ENCODE measurements at regions not wholly inside any gene's neighbourhood (a gene's known extent, or its start where the extent isn't known, plus 50 kb on each side); places are given as distances from the start of the nearest gene placed in this dataset.
"Not testable (repeated sequence)": the region's sequence is repeated elsewhere in the genome, so short reads cannot be mapped to it uniquely, and the experiment has no call there.

DNA sequence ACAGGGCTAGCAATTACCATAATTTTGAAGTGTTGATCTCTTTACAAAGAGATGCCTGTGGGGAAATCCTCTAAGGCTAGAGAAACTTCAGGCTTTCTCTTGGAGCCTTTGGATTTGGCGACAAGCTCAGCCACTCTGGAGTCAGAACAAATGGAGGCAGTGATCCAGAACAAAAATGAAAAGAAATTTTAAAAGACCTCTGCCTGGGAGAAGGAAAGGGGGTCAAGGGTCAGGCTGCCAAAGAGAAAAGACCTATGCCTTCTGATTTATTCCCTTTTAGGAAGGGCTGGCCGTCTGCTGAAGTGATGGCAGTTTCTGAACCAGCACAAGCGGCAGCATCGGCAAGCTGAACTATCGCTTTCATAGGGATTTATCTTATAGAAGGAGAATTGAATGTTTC lies 140.8 kb upstream of the SFRP2 start:
- DNase-seq: no peak

DNA sequence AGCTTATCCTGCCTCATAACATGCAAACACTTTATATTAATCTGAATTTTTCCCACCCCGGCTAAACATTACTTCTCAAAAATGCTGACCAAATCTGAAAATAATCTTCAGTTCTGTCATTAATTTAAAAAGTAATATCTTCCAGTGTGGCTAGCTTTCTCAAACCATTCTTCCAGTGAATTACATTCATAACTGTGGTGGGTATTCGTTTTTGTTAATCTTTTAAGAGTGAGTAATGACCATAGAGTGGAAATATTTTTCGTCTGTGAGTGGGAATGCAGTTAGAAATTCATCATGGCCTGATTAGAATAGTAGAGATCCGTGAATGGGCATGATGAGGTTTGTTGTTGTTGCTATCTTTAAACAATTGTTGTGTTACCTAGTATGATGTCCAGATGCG lies 138.6 kb upstream of the SFRP2 start:
- no peak for DNase-seq

DNA sequence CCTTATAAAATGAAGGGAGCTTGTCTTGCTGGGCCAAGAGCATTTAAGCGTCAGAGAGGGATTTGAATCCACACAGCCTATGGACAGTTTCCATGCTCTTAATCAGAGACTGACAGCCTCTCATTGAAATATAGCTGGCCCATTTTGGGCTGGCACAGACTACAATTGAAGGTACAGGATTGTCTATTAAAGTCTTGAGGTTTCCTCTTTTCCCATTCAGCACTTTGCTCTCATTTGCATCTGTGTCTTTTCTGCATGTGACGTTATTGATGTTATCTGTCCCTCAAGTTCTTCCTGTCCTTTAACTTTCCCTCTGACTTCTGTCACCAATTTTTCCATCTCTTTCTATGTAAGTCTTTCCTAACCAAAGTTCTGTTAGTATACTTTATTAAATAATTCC lies 133.3 kb upstream of the SFRP2 start:
- DNase-seq: no peak

DNA sequence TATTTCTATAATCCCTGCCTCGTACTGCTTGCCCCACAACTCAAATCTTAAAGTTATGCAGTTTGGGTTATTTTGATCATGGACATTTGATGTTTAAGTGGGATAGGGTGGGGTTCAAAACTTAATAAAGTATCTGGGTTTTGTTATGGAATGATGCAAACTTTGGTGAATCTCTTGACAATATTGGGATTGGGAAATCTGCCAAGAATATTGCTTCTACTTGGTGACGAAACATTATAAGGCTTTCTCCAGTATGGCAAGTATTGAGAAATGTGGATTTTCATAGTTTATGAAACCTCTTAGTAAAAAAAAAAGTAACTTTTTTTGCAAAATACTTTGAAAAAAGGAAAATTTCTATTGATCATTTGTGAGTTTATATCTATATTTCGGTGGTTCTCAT lies 130.8 kb upstream of the SFRP2 start:
- DNase-seq: no peak

DNA sequence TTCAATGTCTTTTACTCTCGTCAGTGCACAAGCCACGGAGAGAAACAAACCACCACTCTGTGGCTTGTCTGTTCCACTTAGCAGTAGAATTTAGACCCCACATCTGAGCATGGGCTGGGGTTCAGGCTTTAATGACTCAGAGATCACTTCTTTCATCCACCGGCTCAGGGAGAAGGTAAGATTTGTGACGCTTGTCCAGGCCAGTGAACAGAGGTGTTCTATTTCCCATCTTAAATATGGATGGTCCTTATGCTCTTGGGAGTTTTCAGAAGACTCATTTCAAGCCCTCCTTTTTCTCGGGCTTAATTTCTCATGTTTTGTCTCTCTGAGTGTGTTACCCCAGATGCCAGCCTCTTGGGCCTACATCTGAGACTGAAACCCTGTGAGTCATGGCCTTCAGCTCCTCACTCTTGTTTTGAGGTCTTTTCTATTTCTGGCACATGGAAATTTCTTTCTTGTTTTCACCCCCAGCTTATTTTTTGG lies 127.4 kb upstream of the SFRP2 start:
- no peak for DNase-seq

DNA sequence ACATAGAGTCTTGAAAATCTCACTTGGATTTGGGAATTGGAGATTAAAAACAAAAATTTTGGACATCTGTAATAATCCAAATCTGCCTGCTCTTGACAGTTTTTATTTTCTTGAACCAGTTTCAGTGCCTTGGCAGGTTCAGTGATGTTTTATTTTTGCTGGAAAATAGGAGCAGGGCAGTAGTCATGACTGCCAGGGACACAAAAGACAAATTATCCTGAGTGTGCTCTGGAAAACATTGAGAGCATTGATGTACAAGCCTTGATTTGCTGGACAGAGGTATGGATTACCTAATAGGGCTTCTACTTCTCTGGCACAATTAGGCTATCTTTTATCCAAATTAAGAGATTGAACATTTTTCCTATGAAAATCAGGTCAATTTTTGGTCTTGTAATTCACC lies 123.4 kb upstream of the SFRP2 start:
- no peak for DNase-seq

DNA sequence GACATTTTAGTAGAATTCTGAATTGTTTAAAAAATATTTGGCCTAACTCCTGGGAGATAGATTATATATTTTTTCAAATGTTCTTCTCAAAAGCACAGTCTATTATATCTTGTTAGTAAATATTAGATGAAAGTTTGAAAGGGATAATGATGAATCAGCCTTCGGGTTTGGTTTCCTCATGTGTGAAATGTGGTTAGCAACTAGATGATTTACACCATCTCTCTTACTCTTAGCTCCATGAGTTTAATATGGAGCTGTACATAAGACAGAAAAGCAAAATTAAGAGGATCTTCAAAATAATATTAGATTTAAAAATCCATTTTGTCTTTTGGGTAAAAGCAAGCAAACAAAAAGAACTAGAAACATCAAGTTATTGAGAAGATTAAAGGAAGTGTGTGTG lies 120.8 kb upstream of the SFRP2 start:
- no peak for DNase-seq

DNA sequence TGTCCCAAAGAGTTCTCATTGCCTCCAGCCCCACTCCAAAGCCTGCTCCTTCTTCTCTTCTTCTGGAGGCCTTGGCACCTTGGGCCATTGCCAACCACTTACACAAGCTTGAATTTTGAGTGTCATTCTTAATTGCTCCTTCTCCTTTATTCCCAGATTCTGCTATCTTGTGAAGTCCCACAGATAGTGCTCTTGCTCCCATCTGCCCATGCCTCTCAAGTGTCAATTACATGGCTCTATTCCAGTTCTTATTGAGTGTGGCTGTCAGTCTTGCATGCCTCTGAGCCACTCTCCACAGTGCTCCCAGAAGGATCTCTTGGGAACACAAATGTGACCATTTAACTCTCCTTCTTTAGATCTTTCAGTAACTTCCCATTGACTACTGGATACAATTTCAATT lies 117.3 kb upstream of the SFRP2 start:
- no peak for DNase-seq

DNA sequence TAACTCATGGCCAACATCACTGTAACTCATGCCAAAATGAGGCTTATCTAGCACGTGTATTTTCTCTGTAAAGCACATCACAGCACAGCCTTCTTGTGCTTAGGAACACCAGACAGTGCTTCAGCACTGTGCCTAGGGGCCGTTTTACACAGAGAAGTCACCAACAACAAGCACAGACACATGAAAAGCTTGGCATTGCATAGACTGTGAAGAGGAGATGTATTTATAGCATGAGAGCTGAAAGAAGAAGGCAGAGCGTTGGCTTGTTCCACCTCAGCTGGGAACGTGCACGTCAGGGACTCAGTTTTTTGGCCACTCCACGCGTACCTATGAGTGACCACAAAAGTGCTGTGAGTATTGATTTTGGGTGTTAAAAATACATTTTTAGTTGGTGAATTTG lies 116.3 kb upstream of the SFRP2 start:
- no peak for DNase-seq

DNA sequence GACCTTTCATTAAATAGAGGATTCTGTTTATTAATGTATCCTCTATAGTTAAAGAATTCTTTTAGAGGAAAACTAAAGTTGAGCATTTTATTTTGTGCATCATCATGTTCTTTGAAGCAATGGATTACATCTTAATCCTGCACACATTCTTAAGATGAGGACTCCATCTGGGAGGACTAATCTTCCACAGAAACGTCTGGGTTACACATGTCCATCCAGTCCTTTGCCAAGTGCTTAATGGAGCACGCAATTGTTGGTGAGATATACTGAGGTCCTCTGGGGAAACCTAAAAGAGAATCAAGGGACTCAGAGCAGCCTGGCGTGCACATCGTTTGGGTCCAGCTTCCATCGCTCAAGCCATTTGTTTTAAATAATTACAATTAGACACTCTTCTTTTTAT lies 115.1 kb upstream of the SFRP2 start:
- DNase-seq: no peak

DNA sequence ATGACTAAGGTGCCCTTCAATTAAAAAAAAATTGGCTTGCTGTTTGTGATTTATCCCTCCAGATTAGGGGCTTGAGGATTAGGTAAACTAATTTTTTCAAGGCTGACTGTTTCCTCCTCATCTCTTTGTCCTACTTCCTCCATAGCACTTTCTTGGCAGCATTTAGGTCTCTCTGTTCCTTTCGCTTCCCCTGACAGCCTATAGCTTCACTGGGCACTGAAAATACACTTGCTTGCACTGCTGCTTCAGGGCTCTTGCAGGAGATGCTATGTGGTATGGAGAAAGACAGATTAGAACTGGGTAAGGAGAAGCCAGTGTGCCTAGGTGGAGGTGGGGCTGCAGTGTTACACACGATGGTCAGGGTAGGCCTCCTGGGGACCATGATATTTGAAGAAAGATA lies 112.3 kb upstream of the SFRP2 start:
- no peak for DNase-seq

DNA sequence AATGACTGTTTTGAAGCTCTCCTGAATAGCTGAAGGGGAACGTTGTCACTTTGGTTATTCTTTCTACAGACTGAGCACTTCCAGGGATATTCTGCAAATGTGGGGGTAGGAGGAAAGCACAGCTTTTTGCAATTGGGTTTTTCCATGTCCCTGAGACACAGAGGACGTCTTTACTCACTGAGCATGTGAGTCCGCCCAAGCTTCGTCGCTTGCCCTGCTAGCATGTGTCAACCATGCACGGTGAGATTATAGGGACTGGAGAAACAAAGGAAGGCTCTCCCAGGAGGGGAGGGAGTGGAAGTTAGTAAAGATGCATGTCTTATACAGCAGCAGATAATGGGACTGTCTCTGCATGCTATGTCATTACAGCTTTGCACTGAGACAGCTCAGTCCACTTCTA lies 111.5 kb upstream of the SFRP2 start:
- no peak for DNase-seq

DNA sequence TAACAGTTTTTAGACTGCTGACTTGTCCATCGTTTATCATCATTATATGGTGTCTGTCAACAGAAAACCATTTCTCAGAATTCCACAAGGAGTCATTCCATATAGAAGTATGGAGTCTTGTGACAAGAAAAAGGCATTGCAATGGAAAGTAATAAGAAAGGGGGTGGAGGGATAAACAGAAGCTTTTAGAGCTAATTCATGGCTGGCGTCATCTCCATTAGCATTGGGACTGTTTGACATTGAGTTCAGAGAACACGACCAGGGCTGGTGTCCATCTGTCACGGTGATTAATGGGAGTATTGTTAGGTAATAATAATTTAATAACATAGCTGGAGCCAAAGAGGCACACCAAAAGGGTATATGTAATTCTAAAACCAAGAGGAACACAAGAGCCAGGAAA lies 101.9 kb upstream of the SFRP2 start:
- no peak for DNase-seq

DNA sequence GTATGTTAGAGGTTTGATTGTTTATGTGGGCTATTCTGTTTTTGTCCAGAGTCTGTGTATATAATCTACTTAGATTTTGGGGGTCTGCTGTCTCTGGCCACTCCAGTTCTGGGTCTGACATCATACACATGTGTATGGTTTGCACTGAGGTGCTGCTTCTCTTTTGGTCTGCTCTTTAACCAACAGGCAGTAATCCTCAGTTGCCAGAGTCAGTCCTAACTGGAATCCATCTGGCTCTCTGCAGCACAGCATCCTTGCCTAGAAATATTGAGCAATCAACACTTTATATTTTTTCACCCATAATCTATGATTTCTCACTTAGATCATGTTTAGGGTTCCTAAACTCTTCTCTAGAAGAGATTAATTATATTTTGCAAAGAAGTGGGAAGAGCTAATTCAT lies 98.3 kb upstream of the SFRP2 start:
- no peak for DNase-seq

DNA sequence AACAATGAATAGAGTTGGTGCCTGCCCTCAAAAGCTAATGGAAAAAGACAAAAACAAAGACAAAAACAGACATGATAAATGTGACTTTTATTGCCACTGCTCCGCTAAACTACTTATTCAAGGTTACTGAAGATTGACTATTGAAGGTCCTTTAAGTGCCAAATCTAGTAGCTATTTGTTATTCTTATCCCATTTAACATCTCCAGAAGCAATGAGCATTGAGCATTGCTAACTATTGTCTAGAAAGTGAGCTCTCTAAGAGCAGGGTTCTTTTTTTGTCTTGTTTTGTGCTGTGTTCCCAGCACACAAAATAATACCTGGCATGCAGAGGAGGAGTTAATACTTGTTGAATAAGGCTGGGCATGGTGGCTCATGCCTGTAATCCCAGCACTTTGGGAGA lies 95.4 kb upstream of the SFRP2 start:
- DNase-seq: no peak

DNA sequence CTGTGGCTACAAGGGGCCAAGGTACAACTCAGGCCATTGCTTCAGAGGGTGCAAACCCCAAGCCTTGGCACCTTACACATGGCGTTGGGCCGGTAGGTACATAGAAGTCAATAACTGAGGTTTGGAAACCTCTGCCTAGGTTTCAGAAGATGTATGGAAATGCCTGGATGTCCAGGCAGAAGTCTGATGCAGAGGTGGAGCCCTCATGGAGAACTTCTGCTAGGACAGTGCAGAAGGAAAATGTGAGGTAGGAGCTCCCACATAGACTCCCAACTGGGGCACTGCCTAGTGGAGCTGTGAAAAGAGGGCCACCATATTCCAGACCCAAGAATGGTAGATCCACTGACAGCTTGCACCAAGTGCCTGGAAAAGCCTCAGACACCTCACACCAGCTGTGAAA lies 92.1 kb upstream of the SFRP2 start:
- no peak for DNase-seq

DNA sequence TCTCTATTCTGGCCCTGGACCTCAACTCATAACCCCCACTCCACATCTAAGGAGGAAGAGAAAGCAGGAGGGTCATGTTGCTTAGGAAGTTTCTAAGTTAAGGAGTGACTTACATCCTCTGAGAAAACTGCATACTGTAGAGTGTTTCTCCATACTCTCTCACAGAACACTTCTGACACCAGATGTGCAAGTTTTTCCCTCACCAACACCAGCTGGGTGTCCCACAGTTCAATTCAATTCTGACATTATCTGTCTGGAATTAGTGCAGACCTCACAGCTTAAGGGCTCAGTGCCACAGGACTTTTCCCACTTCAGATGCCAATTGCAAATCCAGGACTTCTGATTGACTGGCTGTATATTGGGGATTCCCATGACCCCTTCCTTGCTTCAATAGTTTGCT lies 89.0 kb upstream of the SFRP2 start:
- DNase-seq: no peak

DNA sequence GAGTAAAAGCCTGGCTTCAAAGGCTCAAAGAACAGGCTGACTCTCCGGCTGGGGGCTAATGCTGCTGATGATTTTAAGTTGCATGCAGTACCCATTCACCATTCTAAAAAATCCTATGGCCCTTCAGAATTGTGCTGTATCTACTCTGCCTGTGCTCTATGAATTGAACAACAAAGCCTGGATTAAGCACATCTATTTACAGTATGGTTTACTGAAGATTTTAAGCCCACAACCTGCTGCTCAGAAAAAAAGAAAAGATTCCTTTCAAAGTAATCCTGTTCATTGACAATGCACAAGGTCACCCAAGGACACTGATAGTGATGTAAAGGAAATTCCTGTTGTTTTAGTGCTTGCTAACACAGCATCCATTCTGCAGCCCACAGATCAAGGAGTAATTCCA lies 84.9 kb upstream of the SFRP2 start:
- DNase-seq: no peak

DNA sequence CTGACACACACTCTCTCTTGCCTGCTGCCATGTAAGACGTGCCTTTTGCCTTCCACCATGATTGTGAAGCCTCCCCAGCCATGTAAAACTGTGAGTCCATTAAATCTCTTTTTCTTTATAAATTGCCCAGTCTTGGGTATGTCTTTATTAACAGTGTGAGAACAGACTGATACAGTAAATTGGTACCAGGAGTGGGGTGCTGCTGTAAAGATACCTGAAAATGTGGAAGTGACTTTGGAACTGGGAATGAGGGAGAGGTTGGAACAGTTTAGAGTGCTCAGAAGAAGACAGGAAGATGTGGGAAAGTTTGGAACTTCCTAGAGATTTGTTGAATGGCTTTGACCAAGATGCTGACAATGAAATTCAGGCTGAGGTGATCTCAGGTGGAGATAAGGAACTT lies 77.9 kb upstream of the SFRP2 start:
- not testable (repeated sequence) for DNase-seq

DNA sequence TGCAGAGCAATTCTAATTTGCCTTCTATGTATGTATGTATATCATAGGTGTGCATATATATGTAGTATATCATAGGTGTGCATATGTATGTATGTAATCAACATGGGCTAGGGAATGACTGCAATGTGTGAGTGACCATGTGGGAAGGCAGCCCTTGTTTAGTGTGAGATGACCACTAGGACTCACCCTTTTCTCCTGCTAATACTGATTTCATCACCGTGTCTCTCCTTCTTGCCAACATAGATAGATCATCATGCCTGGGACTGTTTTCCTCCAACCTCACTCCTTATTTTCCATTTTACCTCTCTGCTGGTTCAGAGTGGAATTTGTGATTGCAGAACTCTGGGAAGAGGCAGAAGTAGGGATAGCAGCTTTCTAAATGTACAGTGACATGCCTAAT lies 63.6 kb upstream of the SFRP2 start:
- no peak for DNase-seq

DNA sequence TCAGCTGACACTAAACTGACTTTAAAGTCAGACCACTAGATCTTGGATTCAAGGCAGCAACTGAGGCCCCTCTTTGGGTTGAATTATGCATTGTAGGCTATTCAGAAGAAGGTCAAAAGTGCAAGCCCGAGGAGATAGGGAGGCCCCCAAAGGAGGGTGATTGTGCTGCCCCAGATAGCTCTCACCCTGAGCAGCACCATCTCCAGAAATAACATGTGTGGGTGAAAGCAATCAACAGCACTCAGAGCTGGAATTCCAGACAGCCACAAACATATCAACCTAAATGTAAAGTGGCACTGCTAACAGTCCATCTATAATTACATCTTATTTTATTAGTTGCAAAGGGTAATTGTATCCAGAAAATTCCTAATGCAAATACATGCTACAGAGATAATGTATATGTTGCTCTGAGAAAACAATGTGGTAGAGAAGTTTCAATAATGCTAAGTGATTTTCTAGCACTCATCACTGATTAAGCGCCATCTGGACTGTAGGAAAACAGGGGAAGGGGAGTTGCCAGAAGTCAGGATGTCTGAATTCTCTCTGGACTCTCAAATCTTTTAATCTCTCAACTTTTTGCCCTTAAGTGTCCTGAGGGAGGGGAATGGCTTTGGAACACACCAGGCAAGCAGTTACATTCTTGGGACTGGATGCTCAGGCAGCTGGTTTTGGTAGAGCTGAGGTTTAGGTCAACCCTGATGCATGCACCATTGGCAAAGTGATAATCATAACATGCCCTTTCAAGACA lies 61.8 kb upstream of the SFRP2 start:
- DNase-seq: no peak

DNA sequence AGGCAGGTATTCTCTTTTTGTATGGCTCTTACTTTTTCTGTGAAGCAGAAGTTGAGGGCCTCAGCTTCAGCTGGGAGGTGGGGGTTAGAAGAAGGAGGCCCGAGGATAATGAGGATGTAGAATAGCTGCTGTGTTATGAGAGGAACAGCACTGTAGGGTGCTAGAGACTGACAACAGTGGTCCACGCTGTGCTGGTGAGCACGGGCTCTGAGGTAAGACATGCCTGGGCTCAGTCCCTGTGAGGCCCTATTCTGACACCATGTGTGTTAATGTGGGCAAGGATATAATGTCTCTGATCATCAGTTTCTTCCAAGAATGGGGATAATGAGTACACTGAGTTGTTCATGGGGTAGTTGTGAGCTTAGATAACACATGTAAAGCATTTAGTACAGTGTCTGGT lies 55.3 kb upstream of the SFRP2 start:
- no peak for DNase-seq
